DMS153 treated with DMSO at 0.1 percent for 48 hours (cell line): ENCODE measurements at regions not wholly inside any gene's neighbourhood (a gene's known extent, or its start where the extent isn't known, plus 50 kb on each side); places are given as distances from the start of the nearest gene placed in this dataset.
"Not testable (repeated sequence)": the region's sequence is repeated elsewhere in the genome, so short reads cannot be mapped to it uniquely, and the experiment has no call there.

ENCODE experiments used
- DNase-seq: peaks from one replicate; lab custom pipeline; 2025; ENCODE audit not compliant: unreplicated experiment; lab: John Stamatoyannopoulos, UW

DNA sequence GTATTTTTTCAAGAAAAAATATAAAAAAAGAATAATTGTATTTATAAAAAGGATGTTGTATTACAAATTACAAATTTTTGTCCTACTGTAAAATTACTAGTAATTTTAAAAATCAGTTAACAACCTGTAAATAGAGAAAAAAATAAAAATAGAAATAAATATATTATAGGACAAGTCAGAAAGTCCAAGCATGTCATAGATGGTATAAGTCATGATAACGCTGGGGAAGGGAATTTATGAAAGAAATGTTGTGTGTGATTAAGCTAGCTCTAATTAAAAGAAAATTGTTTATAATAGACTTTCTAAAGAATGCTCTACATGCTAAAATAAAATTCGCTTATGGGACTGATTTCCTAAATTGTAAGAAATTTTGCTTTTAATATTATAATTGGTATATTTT lies 2329.9 kb downstream of the ARAP2 start:
- DNase-seq: no peak

- DNase-seq: no peak
Measured at GRCh38 chr4:33923469-33923868, 2320.8 kb downstream of the ARAP2 start.

- DNase-seq: no peak
Measured at GRCh38 chr4:33924239-33924638, 2320.1 kb downstream of the ARAP2 start.

DNA sequence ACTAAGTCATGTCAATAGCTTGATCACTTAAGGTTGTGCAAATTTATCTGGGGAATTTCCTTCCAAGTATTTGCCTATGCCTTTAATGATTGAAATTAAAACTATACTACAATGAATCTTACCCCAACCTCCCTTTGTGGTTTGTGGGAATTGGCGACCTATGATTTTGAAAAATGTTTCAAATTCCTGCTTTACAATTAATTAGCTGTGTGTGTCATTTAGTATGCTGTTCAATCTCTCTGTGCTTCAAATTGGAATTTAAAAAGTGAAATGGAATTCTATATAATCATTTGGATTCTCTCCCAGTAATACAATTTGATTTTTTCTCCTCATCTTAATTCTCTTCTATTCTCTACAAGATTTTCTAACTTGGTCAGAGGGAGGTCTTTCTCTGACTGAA lies 2319.5 kb downstream of the ARAP2 start:
- DNase-seq: no peak

DNA sequence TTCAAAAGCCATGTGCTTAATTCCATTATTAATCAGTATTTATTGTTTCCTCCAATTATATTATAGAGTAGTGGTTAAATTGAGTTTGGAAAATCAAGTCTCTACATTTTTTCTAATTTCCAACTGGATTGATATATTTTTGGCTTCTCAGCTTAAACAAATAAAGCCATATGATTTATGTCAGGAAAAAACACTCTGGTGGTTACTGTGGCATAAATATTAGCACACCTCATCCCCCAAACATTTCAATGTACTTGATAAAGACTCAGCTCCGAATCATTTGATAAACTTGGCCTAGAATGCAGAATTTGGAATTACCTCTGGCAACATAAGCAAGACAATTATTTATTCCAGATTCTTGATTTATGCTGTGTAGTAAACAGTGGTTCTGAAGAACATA lies 2313.8 kb downstream of the ARAP2 start:
- DNase-seq: no peak

DNA sequence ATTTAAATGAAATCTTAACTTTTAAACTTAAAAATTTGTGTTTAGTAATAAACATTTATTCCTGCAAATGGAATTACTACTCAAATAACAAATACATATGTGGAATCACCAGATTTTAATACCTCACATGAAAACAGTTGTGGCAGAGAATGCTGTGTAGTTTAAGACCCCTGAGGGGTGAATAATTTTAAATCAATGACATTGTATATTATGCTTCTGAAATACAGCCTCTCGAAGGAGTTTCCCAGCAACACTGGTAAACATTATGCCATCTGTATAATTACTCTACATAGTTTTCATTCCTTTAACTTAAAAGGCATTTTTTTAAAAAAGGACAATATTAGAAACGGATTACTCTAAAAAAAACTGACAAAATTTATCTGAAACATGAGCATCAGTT lies 2313.3 kb downstream of the ARAP2 start:
- no peak for DNase-seq

DNA sequence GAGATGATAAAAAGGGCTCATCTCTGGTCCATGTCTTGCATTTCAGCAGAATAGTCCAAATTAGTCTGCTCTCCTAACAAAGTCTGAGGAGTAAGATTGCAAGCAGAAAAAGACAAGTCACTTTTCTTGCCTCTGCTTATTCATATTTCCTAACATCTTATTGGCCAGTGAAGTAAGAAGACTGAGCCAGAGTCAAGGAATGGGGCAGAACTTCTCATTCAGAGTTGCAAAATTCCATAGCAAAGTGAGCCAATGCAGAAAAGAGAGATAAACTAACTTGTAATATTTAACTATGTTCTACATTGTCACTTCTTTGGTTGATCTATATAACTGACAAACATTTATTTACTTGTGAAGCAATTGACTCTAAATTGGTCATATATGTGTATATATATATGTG lies 2304.0 kb downstream of the ARAP2 start:
- no peak for DNase-seq

- DNase-seq: no peak
Measured at GRCh38 chr4:33941854-33942253, 2302.5 kb downstream of the ARAP2 start.

GRCh38 chr4:33948921-33949320 lies 2295.4 kb downstream of the ARAP2 start:
- no peak for DNase-seq

GRCh38 chr4:33953848-33954247 lies 2290.5 kb downstream of the ARAP2 start:
- not testable (repeated sequence) for DNase-seq

DNA sequence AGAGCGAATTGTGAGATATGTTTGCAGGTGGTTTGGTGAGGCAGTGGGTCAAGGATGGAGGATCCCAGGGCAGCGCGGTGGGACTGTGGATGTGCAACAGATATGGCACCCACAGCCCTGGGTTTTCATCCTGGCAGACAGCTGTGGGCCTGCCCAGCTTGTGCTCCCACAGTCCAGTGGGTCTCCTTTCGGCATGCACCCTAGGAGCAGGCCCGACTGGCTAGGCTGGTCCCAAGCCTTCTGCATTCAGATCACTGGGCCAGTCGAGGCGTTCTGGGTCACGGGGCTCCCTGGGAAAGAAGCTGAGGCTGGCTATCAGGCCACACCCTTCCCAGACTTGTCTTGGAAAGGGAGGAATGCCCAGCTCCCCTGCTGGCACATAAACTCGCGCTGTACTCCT lies 2289.6 kb downstream of the ARAP2 start:
- DNase-seq: no peak

DNA sequence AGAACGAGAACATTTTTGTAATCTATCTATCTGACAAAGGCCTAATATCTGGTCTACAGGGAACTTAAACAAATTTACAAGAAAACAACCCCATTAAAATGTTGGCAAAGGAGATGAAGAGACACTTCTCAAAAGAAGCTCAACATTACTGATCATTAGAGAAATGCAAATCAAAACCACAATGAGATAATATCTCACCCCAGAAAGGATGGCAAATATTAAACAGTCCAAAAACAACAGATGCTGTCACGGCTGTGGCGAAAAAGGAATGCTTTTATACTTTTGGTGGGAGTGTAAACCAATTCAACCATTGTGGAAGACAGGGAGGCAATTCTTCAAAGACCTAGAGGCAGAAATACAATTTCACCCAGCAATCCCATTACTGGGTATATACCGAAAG lies 2284.8 kb downstream of the ARAP2 start:
- DNase-seq: no peak

DNA sequence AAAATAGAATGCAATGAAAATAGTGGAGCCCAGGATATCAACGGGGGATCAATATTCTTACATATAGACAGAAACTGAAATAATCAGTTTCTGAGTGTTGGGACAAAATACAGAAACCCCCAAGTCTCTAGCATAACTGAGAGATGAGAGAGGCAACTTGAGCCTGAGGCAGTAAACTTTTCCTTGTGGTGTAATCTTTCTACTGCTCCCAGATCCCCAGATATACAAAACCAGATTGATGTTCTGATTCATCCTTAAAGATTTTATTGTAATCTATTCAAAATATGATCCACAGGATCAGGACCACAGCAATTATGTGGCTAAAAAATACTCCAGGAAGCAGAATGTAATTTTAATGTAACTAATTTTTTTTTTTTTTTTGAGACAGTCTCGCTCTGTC lies 2282.6 kb downstream of the ARAP2 start:
- no peak for DNase-seq

DNA sequence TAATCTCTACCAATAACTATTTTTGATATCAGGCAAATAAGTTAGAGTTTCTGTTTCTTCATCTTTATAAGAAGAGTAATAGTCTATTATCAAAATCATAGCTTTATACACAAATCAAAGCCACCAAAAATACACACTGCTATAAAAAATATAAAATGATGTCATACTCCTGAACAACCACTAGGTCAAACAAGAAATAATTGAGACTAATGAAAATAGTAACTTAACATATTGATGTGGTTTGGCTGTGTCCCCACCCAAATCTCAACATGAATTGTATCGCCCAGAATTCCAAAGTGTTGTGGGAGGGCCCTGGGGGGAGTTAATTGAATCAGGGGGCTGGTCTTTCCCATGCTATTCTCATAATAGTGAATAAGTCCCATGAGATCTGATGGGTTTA lies 2277.5 kb downstream of the ARAP2 start:
- no peak for DNase-seq

DNA sequence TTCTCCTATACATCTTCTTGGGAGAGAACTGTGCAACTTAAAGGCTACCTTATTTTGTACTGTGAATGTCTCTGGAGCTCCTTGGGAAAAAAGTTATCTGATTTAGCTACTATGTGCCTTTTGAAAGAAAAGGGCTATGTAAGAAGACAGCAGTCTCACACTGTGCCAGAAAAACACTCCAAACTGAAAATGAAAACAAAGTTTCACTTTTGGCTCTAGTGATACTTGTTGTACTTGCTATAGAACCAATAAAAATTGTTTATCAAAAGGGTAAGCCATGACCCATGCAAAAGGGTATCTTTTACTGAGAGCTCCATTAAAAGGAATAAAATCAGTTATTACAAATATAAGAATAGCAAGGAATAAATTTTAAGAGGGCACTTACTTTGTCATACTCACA lies 2270.0 kb downstream of the ARAP2 start:
- DNase-seq: no peak

DNA sequence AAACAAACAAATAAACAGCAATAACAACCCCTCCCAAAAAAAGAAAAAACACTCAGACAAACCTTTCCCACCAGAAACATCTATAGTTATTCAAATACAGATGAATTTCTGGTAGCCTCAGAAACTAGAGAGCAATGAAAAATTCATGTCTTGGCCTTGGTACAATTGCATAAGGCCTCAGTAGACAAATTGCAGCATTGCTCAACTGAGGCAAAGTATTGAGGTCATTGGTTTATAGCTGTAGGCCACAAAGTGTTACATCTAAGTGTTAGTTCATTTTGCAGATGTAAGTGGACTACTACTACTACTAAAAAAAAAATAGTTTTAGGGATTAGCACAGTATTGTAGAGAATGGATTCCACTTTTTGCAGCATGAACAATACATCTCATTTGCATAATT lies 2268.3 kb downstream of the ARAP2 start:
- DNase-seq: no peak

GRCh38 chr4:33979781-33980180 lies 2264.5 kb downstream of the ARAP2 start:
- not testable (repeated sequence) for DNase-seq

GRCh38 chr4:33980361-33980760 lies 2264.0 kb downstream of the ARAP2 start:
- DNase-seq: no peak

DNA sequence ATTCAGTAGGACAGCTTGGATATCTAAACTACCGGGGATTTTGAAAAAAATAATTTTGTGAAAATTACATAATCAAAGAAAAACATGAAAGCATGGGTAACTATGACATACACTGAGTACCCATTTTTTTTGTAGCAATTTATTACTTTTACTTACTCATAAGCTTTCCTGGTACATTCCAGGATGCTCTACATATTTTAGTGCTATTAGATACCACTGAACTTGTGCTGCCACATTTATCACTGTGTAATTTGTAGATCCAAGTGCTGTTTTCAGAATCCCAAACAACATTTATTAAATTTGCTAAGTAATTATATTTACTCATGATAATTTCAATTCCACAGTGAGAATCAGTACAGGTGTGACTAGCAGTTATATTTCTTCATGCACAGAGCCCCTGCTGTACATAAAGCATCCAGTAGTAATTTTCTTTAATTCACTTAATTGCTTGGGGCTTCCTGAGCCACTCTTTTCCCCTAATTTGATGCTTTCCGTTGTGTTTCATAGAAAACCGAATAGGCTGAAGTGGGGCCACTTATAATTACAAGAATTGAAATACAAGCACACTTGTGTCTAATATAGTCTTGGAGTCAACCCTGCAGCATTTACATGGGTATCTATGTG lies 2254.4 kb downstream of the ARAP2 start:
- no peak for DNase-seq

DNA sequence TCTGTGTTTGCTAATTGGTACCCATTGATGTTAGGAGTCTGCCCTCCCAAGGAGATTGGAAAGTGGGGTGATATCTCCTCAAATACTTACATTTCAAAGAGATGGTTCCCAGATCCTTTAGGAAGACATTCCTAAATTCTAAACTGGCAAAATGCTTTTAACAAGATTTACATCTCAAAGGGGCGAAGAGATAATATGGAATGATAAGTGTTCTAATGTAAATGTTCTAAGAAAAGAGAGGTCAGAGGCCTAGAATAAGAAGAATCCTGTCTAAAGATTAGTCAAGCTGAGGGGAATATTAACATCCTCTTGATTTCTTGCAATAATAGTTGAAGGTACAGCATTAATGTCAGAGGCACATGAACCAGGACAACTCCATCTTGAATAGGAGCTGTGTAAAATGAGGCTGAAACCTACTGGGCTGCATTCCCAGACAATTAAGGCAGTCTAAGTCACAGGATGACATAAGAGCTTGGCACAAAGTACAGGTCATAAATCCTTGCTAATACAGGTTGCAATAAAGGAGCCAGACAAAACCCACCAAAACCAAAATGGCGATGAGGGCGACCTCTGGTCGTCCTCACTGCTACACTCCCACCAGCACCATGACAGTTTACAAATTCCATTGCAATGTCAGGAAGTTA lies 2248.1 kb downstream of the ARAP2 start:
- no peak for DNase-seq

GRCh38 chr4:33998291-33998690 lies 2246.0 kb downstream of the ARAP2 start:
- DNase-seq: no peak

DNA sequence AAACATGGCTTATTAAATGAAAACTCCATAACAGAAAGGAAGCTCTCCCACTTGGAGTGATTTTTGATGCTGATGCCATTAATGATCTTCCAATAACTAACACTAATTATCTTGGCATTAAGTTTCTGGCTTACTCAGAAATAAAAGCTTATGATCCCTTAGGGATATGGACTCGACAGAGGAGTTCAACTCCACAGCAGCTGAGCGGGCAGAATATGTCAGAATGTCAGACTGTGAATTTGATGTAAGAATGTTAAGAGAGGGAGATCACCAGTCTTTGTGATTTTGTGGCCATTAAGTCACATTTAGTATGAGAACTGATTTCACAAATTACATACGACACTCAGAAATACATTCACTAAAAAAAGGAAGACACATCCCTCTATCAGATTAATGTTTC lies 2244.0 kb downstream of the ARAP2 start:
- DNase-seq: no peak

DNA sequence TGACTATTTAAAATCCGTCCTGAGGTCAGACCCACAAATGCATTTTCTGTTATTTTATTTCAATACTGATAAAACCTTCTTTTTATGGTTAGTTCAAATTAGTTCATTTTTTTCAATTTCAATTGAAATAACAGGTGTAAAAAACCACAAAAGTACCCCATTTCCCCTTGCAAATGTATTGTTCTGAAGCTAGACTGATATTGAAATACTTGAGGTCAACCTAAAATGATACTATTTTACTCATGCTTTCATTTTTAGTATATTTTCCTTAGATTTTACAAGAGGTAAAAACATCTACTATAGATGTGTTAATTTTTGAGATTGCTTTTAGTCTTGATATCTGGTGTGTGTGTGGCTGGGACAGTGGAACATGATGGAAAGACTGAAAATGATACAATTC lies 2237.8 kb downstream of the ARAP2 start:
- not testable (repeated sequence) for DNase-seq
